Hepatocyte (in vitro differentiated cells): ENCODE measurements at regions not wholly inside any gene's neighbourhood (a gene's known extent, or its start where the extent isn't known, plus 50 kb on each side); places are given as distances from the start of the nearest gene placed in this dataset.

Experiments
- DNase-seq: peaks from one replicate; pipeline ENCODE4 v3.0.0-alpha.2; 2016; ENCODE audit warnings: low spot score
- H2AFZ ChIP-seq: fragments of 200-600 bp; sonication (generic); 2 replicates; pipeline ENCODE4 v1.6.0; 2016; ENCODE audit warnings: antibody characterized with exemption, mild to moderate bottlenecking
- H3K27ac ChIP-seq: fragments of 200-600 bp; sonication (generic); 2 replicates; pipeline ENCODE4 v1.5.1; 2016; ENCODE audit warnings: mild to moderate bottlenecking
- H3K27me3 ChIP-seq: fragments of 200-600 bp; sonication (generic); 2 replicates; pipeline ENCODE4 v1.6.1; 2016
- H3K36me3 ChIP-seq: fragments of 200-600 bp; sonication (generic); replicated peaks from 2 replicates; pipeline ENCODE4 v1.5.1; 2016; ENCODE audit warnings: low read depth; ENCODE audit not compliant: insufficient read depth
- H3K4me1 ChIP-seq: fragments of 200-600 bp; sonication (generic); 2 replicates; pipeline ENCODE4 v1.5.1; 2016; ENCODE audit warnings: mild to moderate bottlenecking, moderate library complexity; ENCODE audit not compliant: insufficient read depth
- H3K4me2 ChIP-seq: fragments of 200-600 bp; sonication (generic); 2 replicates; pipeline ENCODE4 v1.6.0; 2016
- H3K4me3 ChIP-seq: fragments of 200-600 bp; sonication (generic); 2 replicates; pipeline ENCODE4 v1.5.1; 2016; ENCODE audit warnings: mild to moderate bottlenecking
- H3K79me2 ChIP-seq: fragments of 200-600 bp; sonication (generic); 2 replicates; pipeline ENCODE4 v1.6.0; 2017; ENCODE audit warnings: mild to moderate bottlenecking
- H3K9me2 ChIP-seq: fragments of 200-600 bp; sonication (generic); replicated peaks from 2 replicates; pipeline ENCODE4 v1.6.0; 2017; ENCODE audit warnings: mild to moderate bottlenecking; ENCODE audit not compliant: insufficient read depth
- H3K9me3 ChIP-seq: fragments of 200-600 bp; sonication (generic); 2 replicates; pipeline ENCODE4 v1.5.1; 2016; ENCODE audit warnings: low read depth, mild to moderate bottlenecking
- H4K20me1 ChIP-seq: fragments of 200-600 bp; sonication (generic); 2 replicates; pipeline ENCODE4 v1.6.0; 2016; ENCODE audit warnings: mild to moderate bottlenecking; ENCODE audit not compliant: insufficient read depth, poor library complexity, severe bottlenecking
- EZH2 ChIP-seq: fragments of 200-600 bp; sonication (generic); IDR thresholded peaks from 2 replicates; pipeline ENCODE4 v1.6.1; 2016; ENCODE audit warnings: antibody characterized with exemption, mild to moderate bottlenecking, borderline replicate concordance
- EZH2phosphoT487 ChIP-seq: fragments of 200-600 bp; sonication (generic); IDR thresholded peaks from one replicate; pipeline ENCODE4 v1.6.1; 2018; ENCODE audit warnings: antibody characterized with exemption, mild to moderate bottlenecking, low read depth, moderate library complexity; ENCODE audit not compliant: unreplicated experiment, severe bottlenecking
- WGBS: methylation state at CpG from one replicate; pipeline ENCODE4 v1.1.6; 2016; ENCODE audit warnings: low lambda C conversion rate; ENCODE audit errors: missing lambda C conversion rate; 5-methylcytosine and 5-hydroxymethylcytosine counted together
- TF ChIP-seq, protein P1 (sequence below): fragments of 200-600 bp; sonication (generic); IDR thresholded peaks from 2 replicates; pipeline ENCODE4 v1.5.1; 2016; ENCODE audit warnings: antibody characterized with exemption, mild to moderate bottlenecking; ENCODE audit not compliant: poor library complexity

DNA sequence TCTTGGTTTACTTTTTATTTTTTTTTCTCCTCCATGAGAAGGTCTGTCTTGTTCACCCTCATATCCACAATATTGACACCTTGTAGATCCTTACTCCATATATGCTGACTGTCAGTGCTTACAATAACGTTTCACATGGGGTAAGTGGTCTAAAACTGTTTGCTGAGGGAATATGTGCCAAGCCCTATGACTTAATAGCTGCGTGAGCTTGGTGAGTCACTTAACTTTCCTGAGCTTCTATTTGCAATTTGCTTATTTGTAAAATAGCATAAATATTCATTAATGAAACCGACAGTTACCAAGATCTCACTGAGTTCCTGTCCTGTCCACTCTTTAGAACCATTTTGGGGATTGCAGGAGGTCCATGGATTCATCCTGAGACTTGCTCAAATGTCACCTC, 190.7 kb downstream of the CCT6B start:
- Histone ChIP-seq H3K36me3 (no peaks in the 10 kb centered on the region), H3K4me3 (no peak overlapping the region), H2AFZ (no peak overlapping the region), H3K4me2 (no peak overlapping the region), H3K27ac (no peak overlapping the region), H3K79me2 (no peaks in the 10 kb centered on the region), H3K4me1 (no peaks in the 10 kb centered on the region), H3K9me2 (no peaks in the 10 kb centered on the region), H3K27me3 (peaks cover 24% of the 10 kb centered on the region), H4K20me1 (no peaks in the 10 kb centered on the region), H3K9me3 (no peaks in the 10 kb centered on the region)
- no peak for TF ChIP-seq EZH2phosphoT487
- TF ChIP-seq, protein P1, sequence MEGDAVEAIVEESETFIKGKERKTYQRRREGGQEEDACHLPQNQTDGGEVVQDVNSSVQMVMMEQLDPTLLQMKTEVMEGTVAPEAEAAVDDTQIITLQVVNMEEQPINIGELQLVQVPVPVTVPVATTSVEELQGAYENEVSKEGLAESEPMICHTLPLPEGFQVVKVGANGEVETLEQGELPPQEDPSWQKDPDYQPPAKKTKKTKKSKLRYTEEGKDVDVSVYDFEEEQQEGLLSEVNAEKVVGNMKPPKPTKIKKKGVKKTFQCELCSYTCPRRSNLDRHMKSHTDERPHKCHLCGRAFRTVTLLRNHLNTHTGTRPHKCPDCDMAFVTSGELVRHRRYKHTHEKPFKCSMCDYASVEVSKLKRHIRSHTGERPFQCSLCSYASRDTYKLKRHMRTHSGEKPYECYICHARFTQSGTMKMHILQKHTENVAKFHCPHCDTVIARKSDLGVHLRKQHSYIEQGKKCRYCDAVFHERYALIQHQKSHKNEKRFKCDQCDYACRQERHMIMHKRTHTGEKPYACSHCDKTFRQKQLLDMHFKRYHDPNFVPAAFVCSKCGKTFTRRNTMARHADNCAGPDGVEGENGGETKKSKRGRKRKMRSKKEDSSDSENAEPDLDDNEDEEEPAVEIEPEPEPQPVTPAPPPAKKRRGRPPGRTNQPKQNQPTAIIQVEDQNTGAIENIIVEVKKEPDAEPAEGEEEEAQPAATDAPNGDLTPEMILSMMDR: no peak
- no peak for TF ChIP-seq EZH2
- DNase-seq: no peak
- 65% methylated on average over 3 of the region's 3 CpGs for WGBS

GRCh38 chr17:34769899-34770298, 190.5 kb downstream of the TMEM132E start:
- H3K4me2 ChIP-seq: no peak overlapping the region
- TF ChIP-seq EZH2: no peak
- TF ChIP-seq EZH2phosphoT487: no peak
- TF ChIP-seq, protein P1: no peak

GRCh38 chr17:34769049-34769448, 189.7 kb downstream of the TMEM132E start:
- H3K27ac ChIP-seq: no peak overlapping the region
- H3K36me3 ChIP-seq: no peaks in the 10 kb centered on the region
- peaks cover 15% of the 10 kb centered on the region for H3K27me3 ChIP-seq
- H3K4me2 ChIP-seq: no peak overlapping the region
- H2AFZ ChIP-seq: no peak overlapping the region
- 79% methylated on average over 2 of the region's 2 CpGs for WGBS
- no peak overlapping the region for H3K4me3 ChIP-seq
- no peaks in the 10 kb centered on the region for H4K20me1 ChIP-seq
- H3K79me2 ChIP-seq: no peaks in the 10 kb centered on the region
- TF ChIP-seq, protein P1: no peak
- TF ChIP-seq EZH2: no peak
- no peak for TF ChIP-seq EZH2phosphoT487
- H3K9me3 ChIP-seq: no peaks in the 10 kb centered on the region
- no peaks in the 10 kb centered on the region for H3K4me1 ChIP-seq
- no peak for DNase-seq
- H3K9me2 ChIP-seq: no peaks in the 10 kb centered on the region

More at GRCh38 chr17:34769899-34770298, 190.5 kb downstream of the TMEM132E start:
- H2AFZ ChIP-seq: no peak overlapping the region
- 89% methylated on average over 2 of the region's 2 CpGs for WGBS
- no peaks in the 10 kb centered on the region for H3K4me1 ChIP-seq
- H3K9me2 ChIP-seq: no peaks in the 10 kb centered on the region
- H3K79me2 ChIP-seq: no peaks in the 10 kb centered on the region
- peaks cover 17% of the 10 kb centered on the region for H3K27me3 ChIP-seq
- H3K4me3 ChIP-seq: no peak overlapping the region
- H3K27ac ChIP-seq: no peak overlapping the region
- H3K9me3 ChIP-seq: no peaks in the 10 kb centered on the region
- DNase-seq: no peak
- no peaks in the 10 kb centered on the region for H4K20me1 ChIP-seq
- no peaks in the 10 kb centered on the region for H3K36me3 ChIP-seq

- Histone ChIP-seq H3K9me2 (no peaks in the 10 kb centered on the region), H3K4me2 (no peak overlapping the region), H3K79me2 (no peaks in the 10 kb centered on the region), H3K27ac (no peak overlapping the region), H3K27me3 (peaks cover 8% of the 10 kb centered on the region), H3K9me3 (no peaks in the 10 kb centered on the region), H2AFZ (no peak overlapping the region), H3K4me3 (no peak overlapping the region), H3K4me1 (no peaks in the 10 kb centered on the region), H3K36me3 (no peaks in the 10 kb centered on the region), H4K20me1 (no peaks in the 10 kb centered on the region)
- no peak for DNase-seq
- TF ChIP-seq, protein P1: no peak
- TF ChIP-seq EZH2phosphoT487: no peak
- TF ChIP-seq EZH2: no peak
- WGBS: 92% methylated on average over 5 of the region's 5 CpGs
Observed at GRCh38 chr17:34765291-34765690, 185.9 kb downstream of the TMEM132E start.
